ENCODE measurements at regions not wholly inside any gene's neighbourhood (a gene's known extent, or its start where the extent isn't known, plus 50 kb on each side); places are given as distances from the start of the nearest gene placed in this dataset.
"Not testable (repeated sequence)": the region's sequence is repeated elsewhere in the genome, so short reads cannot be mapped to it uniquely, and the experiment has no call there.

GRCh38 chr4:126850286-126850685, 782.5 kb upstream of the INTU start:
- peak; percentile 97 for DNase-seq (ENCODE audit: low spot score)

- no peak for DNase-seq (ENCODE audit: low spot score)
These were observed 781.4 kb upstream of the INTU start for GRCh38 chr4:126851391-126851790.

- no peak for DNase-seq (ENCODE audit: low spot score)
These were observed 779.0 kb upstream of the INTU start for GRCh38 chr4:126853715-126854114.

GRCh38 chr4:126856906-126857305, 775.9 kb upstream of the INTU start:
- DNase-seq (ENCODE audit: low spot score) = no peak

GRCh38 chr4:126859314-126859713, 773.4 kb upstream of the INTU start:
- no peak for DNase-seq (ENCODE audit: low spot score)

- DNase-seq (ENCODE audit: low spot score) = no peak
These were observed 772.9 kb upstream of the INTU start for GRCh38 chr4:126859872-126860271.

GRCh38 chr4:126860308-126860707, 772.4 kb upstream of the INTU start:
- DNase-seq (ENCODE audit: low spot score) = no peak

- DNase-seq (ENCODE audit: low spot score) = no peak
These were observed 762.8 kb upstream of the INTU start for GRCh38 chr4:126869967-126870366.

GRCh38 chr4:126871810-126872209, 760.9 kb upstream of the INTU start:
- no peak for DNase-seq (ENCODE audit: low spot score)

GRCh38 chr4:126874533-126874932, 758.2 kb upstream of the INTU start:
- no peak for DNase-seq (ENCODE audit: low spot score)

- DNase-seq (ENCODE audit: low spot score) = peak; percentile 63
These were observed 743.8 kb upstream of the INTU start for GRCh38 chr4:126888968-126889367.

- no peak for DNase-seq (ENCODE audit: low spot score)
These were observed 742.4 kb upstream of the INTU start for GRCh38 chr4:126890383-126890782.

GRCh38 chr4:126890994-126891393, 741.8 kb upstream of the INTU start:
- DNase-seq (ENCODE audit: low spot score) = no peak

- no peak for DNase-seq (ENCODE audit: low spot score)
These were observed 737.8 kb upstream of the INTU start for GRCh38 chr4:126894963-126895362.

- no peak for DNase-seq (ENCODE audit: low spot score)
These were observed 736.7 kb upstream of the INTU start for GRCh38 chr4:126895988-126896570.

- DNase-seq (ENCODE audit: low spot score) = no peak
These were observed 735.7 kb upstream of the INTU start for GRCh38 chr4:126897038-126897437.

- no peak for DNase-seq (ENCODE audit: low spot score)
These were observed 733.9 kb upstream of the INTU start for GRCh38 chr4:126898815-126899214.

GRCh38 chr4:126899331-126899801, 733.4 kb upstream of the INTU start:
- DNase-seq (ENCODE audit: low spot score) = no peak

GRCh38 chr4:126906466-126906865, 726.3 kb upstream of the INTU start:
- DNase-seq (ENCODE audit: low spot score) = no peak

GRCh38 chr4:126907389-126907788, 725.4 kb upstream of the INTU start:
- no peak for DNase-seq (ENCODE audit: low spot score)

GRCh38 chr4:126916049-126916625, 716.6 kb upstream of the INTU start:
- DNase-seq (ENCODE audit: low spot score) = no peak

GRCh38 chr4:126916626-126917140, 716.1 kb upstream of the INTU start:
- DNase-seq (ENCODE audit: low spot score) = no peak

- not testable (repeated sequence) for DNase-seq (ENCODE audit: low spot score)
These were observed 710.3 kb upstream of the INTU start for GRCh38 chr4:126922328-126922938.

Data from RKO (cell line).